Endothelial cell of umbilical vein (primary cell): ENCODE measurements at regions not wholly inside any gene's neighbourhood (a gene's known extent, or its start where the extent isn't known, plus 50 kb on each side); places are given as distances from the start of the nearest gene placed in this dataset.

ENCODE experiments used
- BruUV-seq: library from RNA; stranded (reverse); fragments of 400-500 nt; replicated peaks from 2 replicates; lab custom pipeline; 2021; lab: Mats Ljungman, UMichigan
- CTCF ChIA-PET: fragments of 300-600, 350-600 bp; sonication (Branson Sonifier 250); formaldehyde crosslinking; loops from one replicate; lab custom pipeline; 2021; ENCODE audit warnings: antibody characterized with exemption, inconsistent platforms; lab: Charles Lee
- POLR2A ChIA-PET: fragments of 300-600, 350-600 bp; sonication (Branson Sonifier 250); formaldehyde crosslinking; loops from one replicate; lab custom pipeline; 2021; ENCODE audit warnings: antibody characterized with exemption, inconsistent platforms; lab: Charles Lee
- DNase-seq: peaks from one replicate; pipeline ENCODE4 v3.0.0-alpha.2; 2011; ENCODE audit warnings: low read depth, low spot score
- FAIRE-seq: peaks from 2 replicates; lab custom pipeline; 2011; peaks lifted over from hg19 to GRCh38; lab: Jason Lieb, UNC
- H2AFZ ChIP-seq: 2 replicates; pipeline ENCODE4 v1.6.0; 2012; ENCODE audit warnings: low read depth, low read length, control low read depth, inconsistent platforms
- H3K27ac ChIP-seq: 2 replicates; pipeline ENCODE4 v1.5.1; 2011; ENCODE audit warnings: low read depth, mild to moderate bottlenecking, control low read depth, low read length, moderate library complexity; ENCODE audit not compliant: insufficient read depth
- H3K27me3 ChIP-seq, 2 experiments: 2 replicates each; pipeline versions ENCODE4 v1.6.0 to v1.6.1; 2011; ENCODE audit warnings: low read length in 2 of 2, mixed read lengths in 1 of 2; ENCODE audit not compliant: control insufficient read depth in 2 of 2, insufficient read depth in 2 of 2
- H3K36me3 ChIP-seq, 2 experiments: 2 replicates in 1 of 2; 3 replicates in 1 of 2; pipeline ENCODE4 v1.5.1; 2011; ENCODE audit warnings: low read length in 2 of 2, mild to moderate bottlenecking in 1 of 2, moderate library complexity in 1 of 2; ENCODE audit not compliant: control insufficient read depth in 2 of 2, insufficient read depth in 2 of 2; ENCODE audit errors: extremely low read depth in 1 of 2
- H3K4me1 ChIP-seq: 3 replicates; pipeline ENCODE4 v1.5.1; 2011; ENCODE audit warnings: mild to moderate bottlenecking, low read length; ENCODE audit not compliant: control insufficient read depth, insufficient read depth; ENCODE audit errors: extremely low read depth
- H3K4me2 ChIP-seq: 2 replicates; pipeline ENCODE4 v1.6.1; 2011; ENCODE audit warnings: low read length, control low read depth, mixed read lengths; ENCODE audit not compliant: insufficient read depth
- H3K4me3 ChIP-seq, 3 experiments: fragments of 200-600 bp in 1 of 3; sonication (generic), shearing (Covaris generic) in 1 of 3; replicated peaks in 1 of 3; 2 replicates each; pipeline ENCODE4 v1.5.1; 2011 to 2016; ENCODE audit warnings: control low read depth in 3 of 3, low read length in 3 of 3, mild to moderate bottlenecking in 2 of 3, inconsistent platforms in 1 of 3, low read depth in 1 of 3, moderate library complexity in 1 of 3; ENCODE audit not compliant: insufficient read depth in 1 of 3
- H3K79me2 ChIP-seq: 2 replicates; pipeline ENCODE4 v1.6.0; 2012; ENCODE audit warnings: low read length, inconsistent platforms; ENCODE audit not compliant: control insufficient read depth, insufficient read depth
- H3K9ac ChIP-seq: replicated peaks from 2 replicates; pipeline ENCODE3; 2011; ENCODE audit warnings: low read length, control low read depth; ENCODE audit not compliant: insufficient read depth; ENCODE audit errors: extremely low read depth
- H3K9me1 ChIP-seq: replicated peaks from 3 replicates; pipeline ENCODE4 v1.6.0; 2011; ENCODE audit warnings: mild to moderate bottlenecking, low read length; ENCODE audit not compliant: control insufficient read depth, insufficient read depth; ENCODE audit errors: extremely low read depth
- H3K9me3 ChIP-seq: replicated peaks from 2 replicates; pipeline ENCODE4 v1.5.1; 2012; ENCODE audit warnings: low read length, inconsistent platforms; ENCODE audit not compliant: control insufficient read depth, insufficient read depth
- H4K20me1 ChIP-seq: replicated peaks from 2 replicates; pipeline ENCODE3; 2011; ENCODE audit warnings: mild to moderate bottlenecking, low read length; ENCODE audit not compliant: control insufficient read depth, insufficient read depth; ENCODE audit errors: extremely low read depth
- EZH2 ChIP-seq: IDR thresholded peaks from 2 replicates; pipeline ENCODE4 v1.6.1; 2012; ENCODE audit warnings: borderline replicate concordance, low read depth, mild to moderate bottlenecking, moderate library complexity, low read length, inconsistent platforms; ENCODE audit not compliant: severe bottlenecking
- FOS ChIP-seq: IDR thresholded peaks from 2 replicates; pipeline ENCODE4 v1.6.1; 2011; ENCODE audit warnings: mild to moderate bottlenecking, low read length, moderate library complexity, borderline replicate concordance; ENCODE audit not compliant: insufficient read depth
- GATA2 ChIP-seq: IDR thresholded peaks from 2 replicates; pipeline ENCODE4 v1.7.0; 2011; ENCODE audit warnings: low read depth, mild to moderate bottlenecking, moderate library complexity, mixed read lengths, low read length; ENCODE audit not compliant: insufficient read length, insufficient read depth
- JUN ChIP-seq: IDR thresholded peaks from 2 replicates; pipeline ENCODE4 v1.6.1; 2011; ENCODE audit warnings: borderline replicate concordance, low read depth; ENCODE audit not compliant: insufficient read length, insufficient read depth
- MYC ChIP-seq: IDR thresholded peaks from one replicate; pipeline ENCODE4 v1.6.1; 2011; ENCODE audit warnings: mild to moderate bottlenecking, low read depth, low read length
- POLR2A ChIP-seq: IDR thresholded peaks from 2 replicates; pipeline ENCODE4 v1.6.1; 2012; ENCODE audit warnings: low read depth, mild to moderate bottlenecking, control low read depth, low read length
- POLR2AphosphoS5 ChIP-seq: IDR thresholded peaks from 2 replicates; pipeline ENCODE4 v1.6.1; 2012; ENCODE audit warnings: low read depth, mild to moderate bottlenecking, control low read depth, low read length, moderate library complexity; ENCODE audit not compliant: insufficient read depth
- dilution Hi-C: fragments of 300-500 bp; cut with MboI; formaldehyde crosslinking; loops from one replicate; pipeline ENCODE4 v1.15.0; 2019; ENCODE audit warnings: low sequenced_read_pairs; ENCODE audit not compliant: extremely low pct_ligation_motif_present
- intact Hi-C: fragments of 100-400 bp; cut with micrococcal nuclease; formaldehyde crosslinking; loops from one replicate; pipeline ENCODE4 v1.10.0; 2022
- TF ChIP-seq, protein P1 (sequence below): IDR thresholded peaks from 2 replicates; pipeline ENCODE4 v1.6.1; 2011; ENCODE audit not compliant: insufficient read depth, insufficient read length
- TF ChIP-seq, protein P2 (sequence below), 2 donors: IDR thresholded peaks; 1 replicate in 1 of 2; 2 replicates in 1 of 2; pipeline ENCODE4 v1.5.1; 2011; ENCODE audit warnings: low read length in 2 of 2, mild to moderate bottlenecking in 2 of 2, moderate library complexity in 2 of 2, control low read depth in 1 of 2, inconsistent platforms in 1 of 2, low read depth in 1 of 2; ENCODE audit not compliant: insufficient read depth in 1 of 2; ENCODE audit errors: extremely low read depth in 1 of 2

DNA sequence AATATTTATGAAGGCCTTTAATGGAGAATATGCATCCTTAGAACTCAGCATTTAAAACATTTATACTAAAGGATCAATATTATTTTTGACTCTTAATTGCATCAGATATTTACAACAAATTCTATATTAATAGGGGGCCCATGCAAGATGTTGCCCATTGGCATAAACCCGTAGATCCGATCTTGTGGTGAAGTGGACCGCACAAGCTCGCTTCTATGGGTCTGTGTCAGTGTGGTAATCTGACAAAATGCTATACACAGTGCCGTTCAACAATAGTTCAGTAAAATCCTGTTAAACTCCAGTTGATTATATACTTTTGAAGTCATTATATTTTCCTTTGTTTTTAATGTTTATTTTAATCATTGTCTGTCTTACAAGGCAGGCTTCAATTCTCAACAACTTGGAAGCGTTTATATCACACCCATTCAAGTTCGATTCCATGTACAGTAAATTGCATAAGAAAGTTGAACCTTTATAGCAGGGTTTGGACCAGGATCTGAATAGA, 809.2 kb downstream of the USP25 start:
- no peak overlapping the region for H2AFZ ChIP-seq
- no peaks in the 10 kb centered on the region for H3K9me1 ChIP-seq
- intact Hi-C loops (loop anchor here (10.0 kb wide), 1 partner anchor 424 kb away; no protein-coding TSS in a partner anchor), dilution Hi-C loops (no loop called here)
- TF ChIP-seq EZH2 (no peak), POLR2A (no peak), MYC (no peak), POLR2AphosphoS5 (no peak), GATA2 (no peak), FOS (no peak), JUN (no peak)
- TF ChIP-seq, protein P1, sequence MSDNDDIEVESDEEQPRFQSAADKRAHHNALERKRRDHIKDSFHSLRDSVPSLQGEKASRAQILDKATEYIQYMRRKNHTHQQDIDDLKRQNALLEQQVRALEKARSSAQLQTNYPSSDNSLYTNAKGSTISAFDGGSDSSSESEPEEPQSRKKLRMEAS = no peak
- TF ChIP-seq, protein P2, sequence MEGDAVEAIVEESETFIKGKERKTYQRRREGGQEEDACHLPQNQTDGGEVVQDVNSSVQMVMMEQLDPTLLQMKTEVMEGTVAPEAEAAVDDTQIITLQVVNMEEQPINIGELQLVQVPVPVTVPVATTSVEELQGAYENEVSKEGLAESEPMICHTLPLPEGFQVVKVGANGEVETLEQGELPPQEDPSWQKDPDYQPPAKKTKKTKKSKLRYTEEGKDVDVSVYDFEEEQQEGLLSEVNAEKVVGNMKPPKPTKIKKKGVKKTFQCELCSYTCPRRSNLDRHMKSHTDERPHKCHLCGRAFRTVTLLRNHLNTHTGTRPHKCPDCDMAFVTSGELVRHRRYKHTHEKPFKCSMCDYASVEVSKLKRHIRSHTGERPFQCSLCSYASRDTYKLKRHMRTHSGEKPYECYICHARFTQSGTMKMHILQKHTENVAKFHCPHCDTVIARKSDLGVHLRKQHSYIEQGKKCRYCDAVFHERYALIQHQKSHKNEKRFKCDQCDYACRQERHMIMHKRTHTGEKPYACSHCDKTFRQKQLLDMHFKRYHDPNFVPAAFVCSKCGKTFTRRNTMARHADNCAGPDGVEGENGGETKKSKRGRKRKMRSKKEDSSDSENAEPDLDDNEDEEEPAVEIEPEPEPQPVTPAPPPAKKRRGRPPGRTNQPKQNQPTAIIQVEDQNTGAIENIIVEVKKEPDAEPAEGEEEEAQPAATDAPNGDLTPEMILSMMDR (IDR thresholded peaks at IDR 0.05; ENCODE audit: extremely low read depth in 1 of 2, insufficient read depth in 1 of 2, low read depth in 1 of 2, low read length in 2 of 2) = no peak
- DNase-seq = no peak
- H4K20me1 ChIP-seq = no peaks in the 10 kb centered on the region
- H3K9ac ChIP-seq = no peak overlapping the region
- peaks cover 4% of the 10 kb centered on the region for H3K79me2 ChIP-seq
- ChIA-PET CTCF (no interaction called here), POLR2A (no interaction called here)
- H3K4me3 ChIP-seq = no peak overlapping the region
- H3K36me3 ChIP-seq = no peaks in the 10 kb centered on the region
- H3K27ac ChIP-seq = no peak overlapping the region
- no peaks in the 10 kb centered on the region for H3K27me3 ChIP-seq
- H3K4me2 ChIP-seq = no peak overlapping the region
- no TSS peak for BruUV-seq
- no peaks in the 10 kb centered on the region for H3K9me3 ChIP-seq
- FAIRE-seq = no peak
- peaks cover 39% of the 10 kb centered on the region for H3K4me1 ChIP-seq
